NCI-H1436 (cell line): ENCODE measurements at regions not wholly inside any gene's neighbourhood (a gene's known extent, or its start where the extent isn't known, plus 50 kb on each side); places are given as distances from the start of the nearest gene placed in this dataset.

Experiments
- DNase-seq: peaks from one replicate; lab custom pipeline; 2025; lab: John Stamatoyannopoulos, UW

GRCh38 chr11:134742956-134743819 lies 331.1 kb upstream of the B3GAT1 start:
- DNase-seq = no peak

- DNase-seq = no peak
Observed at GRCh38 chr11:134742224-134742612, 330.2 kb upstream of the B3GAT1 start.

DNA sequence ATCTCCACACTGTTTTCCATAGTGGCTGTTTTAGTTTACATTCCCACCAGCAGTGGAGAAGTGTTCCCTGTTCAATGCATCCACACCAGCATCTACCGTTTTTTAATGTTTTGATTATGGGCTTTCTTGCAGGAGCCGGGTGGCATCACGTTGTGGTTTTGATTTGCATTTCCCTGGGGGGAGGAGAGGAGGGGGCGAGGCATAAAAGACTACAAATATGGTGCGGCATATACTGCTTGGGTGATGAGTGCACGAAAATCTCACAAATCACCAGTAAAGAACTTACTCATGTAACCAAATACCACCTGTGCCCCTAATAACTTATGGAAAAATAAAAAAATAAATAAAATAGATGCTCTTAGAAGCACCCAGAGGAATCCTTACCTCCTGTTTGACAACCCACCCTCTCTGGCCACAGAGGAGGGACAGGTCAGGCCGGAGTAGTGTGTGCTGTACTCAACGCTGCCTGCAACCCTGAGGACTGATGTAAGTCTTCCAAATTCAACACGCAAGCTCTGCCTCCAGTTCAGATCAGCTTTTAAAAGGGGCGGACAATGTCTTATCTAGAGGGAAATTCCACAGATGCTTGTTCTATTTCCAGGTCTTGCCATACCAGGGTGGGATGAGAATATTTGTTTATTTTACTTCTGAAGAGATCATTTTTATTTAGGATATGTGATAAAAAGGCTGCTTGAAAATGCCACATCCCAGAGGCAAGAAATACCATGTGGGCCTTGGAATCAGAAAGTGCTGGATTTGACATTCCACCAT lies 329.6 kb upstream of the B3GAT1 start:
- DNase-seq = no peak

DNA sequence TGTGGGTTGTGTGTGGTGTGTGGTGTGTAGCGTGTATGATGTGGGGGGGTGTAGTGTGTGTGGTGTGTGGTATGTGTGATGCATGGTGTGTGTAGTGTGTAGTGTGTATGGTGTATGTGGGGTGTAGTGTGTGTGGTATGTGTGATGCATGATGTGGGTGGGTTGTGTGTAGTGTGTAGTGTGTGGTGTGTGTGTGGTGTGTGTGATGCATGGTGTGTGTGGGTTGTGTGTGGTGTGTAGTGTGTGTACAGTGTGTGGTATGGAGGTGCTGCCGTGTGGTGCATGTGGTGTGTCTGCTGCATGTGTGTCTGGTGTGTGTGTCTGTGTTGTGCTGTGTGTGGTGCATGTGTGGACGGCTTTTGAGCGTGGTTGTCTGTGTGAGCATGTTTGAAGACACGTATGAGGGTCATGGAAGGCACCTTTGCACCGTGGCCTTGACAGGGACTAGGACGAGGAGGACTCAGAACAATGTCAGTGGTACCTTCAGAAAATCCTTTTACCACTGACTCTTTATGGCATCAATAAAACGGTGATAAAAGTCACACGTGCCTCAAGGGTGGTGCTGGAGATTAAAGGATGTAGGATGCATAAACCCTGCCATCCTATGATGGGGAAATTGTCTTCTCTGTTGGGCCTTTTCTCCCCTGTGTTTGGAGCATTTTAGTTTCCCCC lies 328.7 kb upstream of the B3GAT1 start:
- DNase-seq = no peak

DNA sequence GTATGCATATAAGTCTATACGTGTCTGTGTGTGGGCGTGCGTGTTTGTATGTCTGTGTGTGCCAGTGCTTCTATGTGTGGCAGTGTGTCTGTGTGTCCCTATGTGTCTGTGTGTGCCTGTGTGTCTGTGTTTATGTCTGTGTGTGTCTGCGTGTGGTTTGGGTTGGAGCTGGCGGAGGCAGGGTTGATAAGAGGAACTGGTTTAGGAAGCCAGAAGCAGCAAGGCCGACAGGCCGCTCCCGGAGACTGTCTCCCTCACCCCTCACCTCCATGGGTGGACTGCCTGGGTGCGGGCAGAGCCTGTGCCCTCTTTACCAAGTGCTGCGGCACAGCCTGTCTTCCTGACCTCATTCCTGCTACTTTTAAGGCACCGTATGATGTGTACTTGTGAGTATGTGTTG lies 327.1 kb upstream of the B3GAT1 start:
- no peak for DNase-seq

DNA sequence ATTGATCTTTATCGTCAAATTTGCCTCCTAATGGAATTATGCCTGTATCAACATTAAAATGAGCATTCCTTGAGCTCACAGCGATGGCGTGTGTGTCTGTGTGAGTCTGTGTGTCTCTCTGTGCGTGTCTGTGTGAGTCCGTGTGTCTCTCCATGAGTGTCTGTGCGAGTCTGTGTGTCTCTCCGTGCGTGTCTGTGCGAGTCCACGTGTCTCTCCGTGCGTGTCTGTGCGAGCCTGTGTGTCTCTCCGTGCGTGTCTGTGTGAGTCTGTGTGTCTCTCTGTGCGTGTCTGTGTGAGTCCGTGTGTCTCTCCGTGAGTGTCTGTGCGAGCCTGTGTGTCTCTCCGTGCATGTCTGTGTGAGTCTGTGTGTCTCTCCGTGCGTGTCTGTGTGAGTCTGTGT lies 326.5 kb upstream of the B3GAT1 start:
- DNase-seq = no peak

GRCh38 chr11:134737563-134738510 lies 325.8 kb upstream of the B3GAT1 start:
- no peak for DNase-seq

GRCh38 chr11:134736251-134736947 lies 324.4 kb upstream of the B3GAT1 start:
- no peak for DNase-seq

DNA sequence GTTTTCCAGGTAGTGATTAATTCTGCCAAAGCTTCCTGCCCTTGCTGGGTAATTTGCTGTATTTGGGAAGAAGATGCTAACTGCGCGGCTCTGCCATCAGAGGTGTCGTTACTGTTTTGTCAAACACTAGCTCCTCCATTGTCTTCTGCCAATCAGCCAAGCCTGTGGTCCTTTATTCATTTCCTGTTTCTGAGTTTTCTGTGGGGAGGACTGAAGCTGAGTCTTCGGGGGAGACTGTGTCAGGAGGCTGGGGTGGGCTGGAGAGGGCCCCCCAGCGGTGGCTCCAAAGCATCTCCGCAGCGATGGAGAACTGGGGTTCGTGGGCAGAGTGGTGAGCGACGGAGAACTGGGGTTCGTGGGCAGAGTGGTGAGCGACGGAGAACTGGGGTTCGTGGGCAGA lies 322.9 kb upstream of the B3GAT1 start:
- no peak for DNase-seq

DNA sequence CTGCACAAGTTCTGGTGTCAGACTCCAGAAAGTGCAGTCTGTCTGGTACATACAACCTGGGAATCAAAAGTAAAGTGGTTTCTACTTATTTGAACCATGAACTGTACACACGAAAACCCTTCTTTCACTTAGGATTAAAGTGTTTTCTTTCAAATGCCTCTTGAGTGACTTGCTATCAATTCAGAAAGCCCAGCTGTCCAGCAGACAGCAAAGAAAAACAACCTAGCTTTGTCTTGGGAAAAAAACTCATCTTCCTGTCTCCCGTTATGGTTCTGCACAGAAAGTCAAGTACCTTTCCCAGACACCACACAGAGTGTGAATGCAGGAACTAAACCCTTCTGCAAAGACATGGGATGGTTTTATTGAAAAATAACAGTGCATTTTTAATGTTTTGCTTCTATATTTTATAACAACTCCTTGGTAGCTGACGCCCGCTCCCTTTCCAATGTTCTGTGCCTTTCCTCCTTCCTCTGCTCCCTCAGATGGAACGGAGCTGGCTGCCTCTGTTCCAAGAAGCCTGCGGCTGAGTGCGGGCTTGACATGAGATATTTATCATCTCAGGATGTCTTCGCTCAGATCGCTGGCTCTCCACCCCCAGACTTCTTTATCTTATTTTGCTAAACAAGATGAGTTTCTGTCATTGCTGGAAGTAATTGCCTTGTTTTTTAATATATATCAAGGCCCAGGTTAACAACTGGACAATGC lies 322.3 kb upstream of the B3GAT1 start:
- no peak for DNase-seq

GRCh38 chr11:134733646-134734045 lies 321.6 kb upstream of the B3GAT1 start:
- DNase-seq = no peak

DNA sequence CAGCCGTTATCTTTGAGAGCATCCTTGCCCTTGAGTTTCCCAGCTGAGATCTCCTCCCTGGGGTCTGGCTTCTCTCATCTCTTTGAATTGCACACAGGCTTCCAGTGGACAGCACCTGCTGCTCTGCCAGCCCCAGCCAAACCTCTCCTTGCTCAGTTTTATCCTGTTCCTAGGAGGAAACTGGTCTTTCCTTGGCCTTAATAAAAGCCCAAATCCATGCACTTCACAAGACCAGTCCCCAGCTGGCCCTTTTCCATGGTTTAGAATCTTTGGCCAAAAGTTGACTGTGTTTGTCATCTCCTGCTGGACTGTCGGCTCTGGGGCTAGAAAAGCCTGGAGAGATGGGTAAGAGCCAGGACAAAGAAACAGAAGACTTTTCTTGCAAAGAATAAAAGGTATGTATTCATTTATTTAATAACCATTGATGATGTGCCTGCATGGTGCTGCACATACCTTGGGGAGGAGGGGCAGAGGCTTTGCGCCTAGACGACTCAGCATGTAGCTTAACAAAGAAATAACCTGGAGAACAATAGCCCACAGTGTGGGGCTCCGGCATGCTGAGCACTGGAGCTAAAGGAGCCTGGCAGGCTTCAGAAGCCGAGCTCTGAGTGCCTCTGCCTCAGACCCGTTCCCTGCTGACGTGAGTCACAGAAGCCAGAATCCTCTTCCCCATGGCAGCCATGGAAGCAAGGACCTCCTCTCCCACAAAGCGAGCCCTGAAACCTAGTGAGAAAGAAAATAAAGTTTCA lies 319.3 kb upstream of the B3GAT1 start:
- no peak for DNase-seq

DNA sequence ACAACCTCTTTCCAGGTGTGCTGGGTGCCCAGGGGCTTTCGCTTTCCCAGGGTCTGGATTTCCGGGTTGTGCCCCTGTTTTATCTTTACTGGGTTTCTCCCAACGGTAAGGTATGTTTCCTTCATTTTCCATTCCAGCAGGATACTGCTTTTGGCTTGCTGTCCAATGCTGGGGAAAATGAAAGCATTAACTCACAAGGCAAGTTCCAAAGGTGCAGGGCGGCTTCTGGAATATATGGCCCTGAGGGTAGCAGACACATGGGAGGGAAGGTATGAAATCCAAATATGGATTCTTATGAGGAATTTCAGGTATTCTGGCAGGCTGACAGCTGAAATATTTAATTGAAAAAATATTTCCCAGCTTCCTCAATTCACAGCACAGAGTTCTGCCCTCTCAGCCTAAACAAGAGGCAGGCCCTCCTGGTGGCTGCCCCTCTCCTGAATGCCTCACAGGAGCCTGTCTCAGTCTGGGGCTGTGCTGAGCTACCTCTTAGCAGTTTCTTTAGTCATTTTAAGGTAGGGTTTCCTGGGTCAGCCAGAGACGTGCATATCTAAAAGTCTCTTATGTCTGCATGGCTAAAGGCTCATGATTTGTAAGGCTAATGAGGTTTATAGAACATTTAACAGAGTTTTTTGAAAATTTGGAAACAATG lies 318.6 kb upstream of the B3GAT1 start:
- DNase-seq = no peak

DNA sequence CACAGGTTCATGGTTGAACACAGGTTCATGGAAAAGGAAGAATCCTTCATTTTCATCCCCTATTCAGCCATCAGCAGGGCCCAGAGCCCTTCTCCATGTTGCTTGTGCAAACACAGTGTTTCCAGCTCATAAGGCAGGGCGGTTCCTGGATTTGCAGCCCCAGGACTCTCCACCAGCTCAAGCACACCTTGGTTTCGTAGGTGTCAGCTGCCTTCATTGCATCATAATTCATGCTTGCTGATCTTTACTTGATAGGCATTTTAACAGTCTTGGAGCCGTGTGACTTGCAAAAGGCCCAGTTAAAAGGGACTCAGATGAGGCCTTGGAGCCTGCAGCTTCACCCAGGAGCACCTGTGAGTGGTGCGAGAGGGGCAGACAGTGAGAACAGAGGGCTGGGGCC lies 318.1 kb upstream of the B3GAT1 start:
- no peak for DNase-seq

DNA sequence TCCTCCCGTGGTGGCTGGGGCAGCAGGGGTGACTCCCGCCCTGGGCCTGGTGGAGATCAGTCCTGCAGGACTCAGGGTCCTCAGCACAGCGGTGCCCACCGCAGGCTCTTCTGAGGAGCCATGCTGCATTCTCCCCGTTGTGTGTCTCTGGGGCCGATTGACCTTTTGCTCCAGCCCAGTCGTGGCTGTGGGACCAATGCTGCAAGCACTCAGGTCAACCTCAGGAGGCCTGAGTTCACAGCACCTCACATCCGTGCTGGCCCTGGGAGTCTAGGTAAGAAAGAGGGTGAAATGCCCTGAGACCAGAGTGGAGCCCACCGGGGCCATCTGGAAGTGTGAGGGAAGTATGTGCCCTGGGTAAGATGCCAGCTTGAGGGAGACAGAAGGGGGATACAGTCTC lies 316.1 kb upstream of the B3GAT1 start:
- DNase-seq = no peak

DNA sequence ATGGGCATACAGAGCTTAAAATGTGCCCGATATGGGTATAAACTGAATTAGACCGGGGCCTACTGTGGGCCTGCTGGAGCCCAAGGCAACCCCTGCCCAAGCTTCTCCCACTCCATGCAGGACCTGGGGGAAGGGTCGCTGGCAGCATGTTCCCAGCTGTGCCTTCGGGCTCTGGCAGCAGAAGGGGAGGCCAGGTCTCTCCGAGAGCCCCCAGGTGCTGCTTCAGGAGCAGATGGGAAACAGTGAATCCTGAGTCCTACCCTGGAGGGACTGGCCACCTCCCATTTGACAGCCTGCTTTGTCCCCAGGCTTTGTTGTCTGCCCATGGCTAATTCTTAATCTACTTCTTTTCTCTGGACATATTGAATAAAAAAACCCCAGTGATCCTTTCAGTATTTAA lies 315.6 kb upstream of the B3GAT1 start:
- no peak for DNase-seq

DNA sequence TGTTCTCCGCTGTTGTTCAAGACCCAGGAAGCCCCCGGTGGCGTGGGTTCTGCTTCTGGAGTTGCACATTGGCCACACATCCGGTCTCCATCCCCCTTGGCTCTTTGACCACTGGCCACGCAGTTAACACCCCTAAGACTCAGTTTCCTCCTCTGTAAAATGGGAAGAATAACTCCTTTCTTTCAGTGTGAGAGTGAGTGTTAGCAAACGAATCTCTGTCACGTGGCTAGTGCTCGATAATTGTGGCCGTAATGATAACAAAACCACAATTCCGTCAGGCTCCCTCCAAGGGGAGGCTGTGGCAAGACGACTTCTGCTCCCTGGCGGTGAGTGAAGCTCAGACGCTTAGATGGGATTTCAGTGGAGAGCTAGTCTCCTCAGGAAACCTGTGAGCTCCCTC lies 315.2 kb upstream of the B3GAT1 start:
- DNase-seq = no peak

DNA sequence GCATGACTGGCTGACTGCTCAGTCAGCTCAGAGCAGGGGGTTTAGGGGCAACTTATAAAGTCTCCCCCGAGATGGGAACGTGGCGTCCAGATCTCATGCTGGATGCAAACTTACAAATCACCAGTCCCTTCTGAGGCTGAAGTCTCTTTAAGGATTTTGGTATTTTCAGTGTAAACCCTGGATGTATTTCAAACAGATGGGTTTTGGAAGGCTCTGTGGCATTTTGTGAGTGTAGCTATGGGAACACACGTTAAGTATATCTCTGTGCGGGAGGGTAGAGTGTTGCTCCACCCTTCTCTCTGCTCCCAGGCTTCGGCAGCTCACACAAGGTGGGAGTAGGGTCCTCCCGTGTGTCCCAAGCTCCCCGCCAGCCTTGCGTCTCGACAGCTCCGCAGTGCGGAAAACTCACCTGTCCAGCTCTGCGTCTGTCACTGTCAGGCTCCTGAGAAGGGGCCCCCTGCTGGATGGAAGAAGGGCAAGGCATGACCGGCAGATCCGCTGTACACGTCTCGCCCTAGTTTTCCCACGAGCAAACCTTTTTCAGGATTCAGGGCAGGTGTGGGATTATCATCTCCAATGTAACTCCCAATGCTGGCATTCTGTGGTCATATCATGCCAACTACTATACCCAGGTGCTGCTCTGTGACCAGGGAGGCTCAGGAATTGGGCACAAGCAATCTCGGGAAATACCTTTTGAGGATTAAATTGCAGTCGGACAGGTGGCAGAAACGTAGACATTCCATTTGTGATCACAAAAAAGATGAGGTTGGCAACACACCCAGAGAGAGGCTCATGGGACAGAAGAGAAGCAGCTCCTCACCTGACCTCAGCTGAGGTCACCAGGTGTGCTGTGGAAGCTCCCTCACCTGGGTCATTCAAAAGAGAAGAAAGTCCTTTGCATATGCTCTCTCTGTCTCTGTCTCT lies 313.9 kb upstream of the B3GAT1 start:
- no peak for DNase-seq
